NB4 (cell line): ENCODE measurements at regions not wholly inside any gene's neighbourhood (a gene's known extent, or its start where the extent isn't known, plus 50 kb on each side); places are given as distances from the start of the nearest gene placed in this dataset.
A peak's percentile ranks its signal among the peaks of the same experiment; 100 is the strongest.
"Not testable (repeated sequence)": the region's sequence is repeated elsewhere in the genome, so short reads cannot be mapped to it uniquely, and the experiment has no call there.

Experiments
- DNase-seq: peaks from one replicate; pipeline ENCODE4 v3.0.0; 2010; ENCODE audit warnings: low read depth
- H3K4me3 ChIP-seq: one replicate; pipeline ENCODE4 v1.5.1; 2011; ENCODE audit warnings: mild to moderate bottlenecking, low read depth, low read length, moderate library complexity
- CTCF ChIP-seq: IDR thresholded peaks from one replicate; pipeline ENCODE4 v1.5.1; 2012; ENCODE audit warnings: low read depth, low read length
- MAX ChIP-seq: IDR thresholded peaks from 2 replicates; pipeline ENCODE4 v1.6.1; 2011; ENCODE audit warnings: low read depth, low read length
- MYC ChIP-seq: IDR thresholded peaks from 2 replicates; pipeline ENCODE4 v1.6.1; 2011; ENCODE audit warnings: low read depth, low read length
- POLR2A ChIP-seq: IDR thresholded peaks from 2 replicates; pipeline ENCODE4 v1.6.1; 2011; ENCODE audit warnings: mild to moderate bottlenecking; ENCODE audit not compliant: insufficient read length; ENCODE audit errors: extremely low read depth

- DNase-seq: peak; percentile 90
- peak; percentile 48; the same call in 1 of the 2 replicates for TF ChIP-seq MYC
- TF ChIP-seq POLR2A: no peak
- peak; percentile 95 for TF ChIP-seq CTCF
- TF ChIP-seq MAX: 0 out of 2 replicates have a peak, but pooled peaks have one; percentile 46
- no peak overlapping the region for H3K4me3 ChIP-seq
Measured at GRCh38 chr9:33623658-33624586, 99.9 kb downstream of the ANKRD18B start.

- H3K4me3 ChIP-seq, DNase-seq: not testable (repeated sequence)
Measured at GRCh38 chr9:33628318-33628717, 104.3 kb downstream of the ANKRD18B start.

- TF ChIP-seq POLR2A (no peak), MYC (no peak), MAX (no peak), CTCF (no peak)
- no peak for DNase-seq
- H3K4me3 ChIP-seq: no peak overlapping the region
Measured at GRCh38 chr9:33628865-33629410, 104.9 kb downstream of the ANKRD18B start.

GRCh38 chr9:33633636-33634035 lies 109.6 kb downstream of the ANKRD18B start:
- DNase-seq: no peak
- no peak overlapping the region for H3K4me3 ChIP-seq
- no peak for TF ChIP-seq POLR2A

GRCh38 chr9:33637881-33638280 lies 113.8 kb downstream of the ANKRD18B start:
- TF ChIP-seq MYC (no peak), MAX (no peak), POLR2A (no peak), CTCF (no peak)
- no peak for DNase-seq
- no peak overlapping the region for H3K4me3 ChIP-seq

GRCh38 chr9:33638391-33638915 lies 114.4 kb downstream of the ANKRD18B start:
- TF ChIP-seq POLR2A: no peak
- no peak for TF ChIP-seq MYC
- TF ChIP-seq CTCF: no peak
- TF ChIP-seq MAX: no peak
- no peak for DNase-seq
- no peak overlapping the region for H3K4me3 ChIP-seq

- TF ChIP-seq CTCF: no peak
- TF ChIP-seq POLR2A: no peak
- TF ChIP-seq MYC: no peak
- TF ChIP-seq MAX: no peak
- no peak overlapping the region for H3K4me3 ChIP-seq
- no peak for DNase-seq
Measured at GRCh38 chr9:33645706-33646105, 121.7 kb downstream of the ANKRD18B start.
